ENCODE measurements at regions not wholly inside any gene's neighbourhood (a gene's known extent, or its start where the extent isn't known, plus 50 kb on each side); places are given as distances from the start of the nearest gene placed in this dataset.

GRCh38 chr2:12192762-12193161, 446.3 kb downstream of the LPIN1 start:
- no peak for TF ChIP-seq CTCF (IDR thresholded peaks at IDR 0.05)
- no peak for TF ChIP-seq POLR2A (IDR thresholded peaks at IDR 0.05)
